Activated CD8-positive, alpha-beta T cell treated with anti-CD3 and anti-CD28 coated beads for 36 hours (primary cell): ENCODE measurements at regions not wholly inside any gene's neighbourhood (a gene's known extent, or its start where the extent isn't known, plus 50 kb on each side); places are given as distances from the start of the nearest gene placed in this dataset.
"Not testable (repeated sequence)": the region's sequence is repeated elsewhere in the genome, so short reads cannot be mapped to it uniquely, and the experiment has no call there.

ENCODE experiments used
- ATAC-seq: fragments of 200-7000 bp; cut with Tn5 transposase; one replicate; pipeline ENCODE4 v1.10.0; 2021; ENCODE audit warnings: mild to moderate bottlenecking, moderate library complexity
- CTCF ChIA-PET: fragments of 350-600 bp; sonication (Branson Sonifier 250); formaldehyde crosslinking; loops from one replicate; lab custom pipeline; 2021; ENCODE audit warnings: antibody characterized with exemption; lab: Charles Lee
- POLR2A ChIA-PET: fragments of 350-600 bp; sonication (Branson Sonifier 250); formaldehyde crosslinking; loops from one replicate; lab custom pipeline; 2021; ENCODE audit warnings: antibody characterized with exemption; lab: Charles Lee
- DNase-seq: peaks from one replicate; pipeline ENCODE4 v3.0.0-alpha.2; 2020
- H3K27ac Mint-ChIP-seq: one replicate; pipeline ENCODE4 v1.8.0; 2021; ENCODE audit warnings: mild to moderate bottlenecking, mixed read lengths
- H3K27me3 Mint-ChIP-seq: one replicate; pipeline ENCODE4 v1.8.0; 2021; ENCODE audit warnings: mixed read lengths
- H3K36me3 Mint-ChIP-seq: one replicate; pipeline ENCODE4 v1.8.0; 2021; ENCODE audit warnings: low read depth, mixed read lengths
- H3K4me1 Mint-ChIP-seq: one replicate; pipeline ENCODE4 v1.8.0; 2021; ENCODE audit warnings: low read depth, mixed read lengths
- H3K4me3 Mint-ChIP-seq: one replicate; pipeline ENCODE4 v1.8.0; 2021; ENCODE audit warnings: mild to moderate bottlenecking, moderate library complexity, mixed read lengths
- H3K9me3 Mint-ChIP-seq: one replicate; pipeline ENCODE4 v1.8.0; 2021; ENCODE audit warnings: mixed read lengths
- intact Hi-C: fragments of 100-400 bp; cut with micrococcal nuclease; formaldehyde crosslinking; loops from one replicate; pipeline ENCODE4 v1.10.0; 2022
- TF ChIP-seq, protein P1 (sequence below): fragments of 200-600 bp; IDR thresholded peaks from one replicate; pipeline ENCODE4 v1.8.0; 2022; ENCODE audit warnings: antibody characterized with exemption, mild to moderate bottlenecking

DNA sequence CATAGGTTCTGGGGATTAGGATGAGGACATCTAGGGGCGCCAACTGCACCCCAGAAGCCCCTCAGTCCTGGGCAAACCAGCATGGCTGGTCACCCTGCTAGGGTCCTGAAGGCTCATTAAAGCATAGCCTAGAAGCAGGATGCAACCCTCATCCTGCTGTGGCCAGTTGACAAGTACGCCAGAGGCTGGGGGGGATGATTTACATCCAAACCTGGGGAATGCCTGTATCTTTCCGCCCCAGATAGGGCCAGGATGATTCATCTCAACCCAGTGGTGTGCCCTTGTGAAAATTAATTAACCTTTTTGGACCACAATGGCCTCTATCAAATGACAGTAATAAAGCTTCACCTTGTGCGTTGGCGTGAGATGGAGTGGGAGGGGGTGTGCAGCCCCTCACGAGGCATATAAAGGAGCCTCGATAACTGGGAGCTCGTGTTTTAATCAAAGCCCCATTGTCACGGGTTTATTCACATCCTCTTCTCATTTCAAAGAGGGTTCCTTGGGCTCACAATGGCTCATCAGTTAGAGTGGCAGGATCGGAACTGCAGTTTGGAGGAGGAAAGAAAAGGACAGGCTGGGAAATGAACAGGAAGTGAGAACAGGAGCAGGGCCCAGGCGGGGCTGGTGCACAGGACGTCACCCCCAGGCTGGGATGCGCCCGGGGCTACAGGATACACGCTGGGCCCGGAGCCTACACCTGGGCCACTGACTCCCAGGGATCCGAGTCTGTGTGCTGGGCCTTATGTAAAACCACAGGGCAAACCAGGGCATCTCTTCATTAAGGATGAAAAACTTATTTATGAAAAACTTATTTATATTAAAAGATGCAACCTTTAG is 121.8 kb upstream of the PHACTR3 start:
- Mint-ChIP-seq H3K4me3 (no peak overlapping the region), H3K27ac (no peak overlapping the region), H3K27me3 (peaks cover 17% of the 10 kb centered on the region), H3K4me1 (peaks cover 1% of the 10 kb centered on the region), H3K36me3 (no peaks in the 10 kb centered on the region), H3K9me3 (no peaks in the 10 kb centered on the region)
- intact Hi-C loops = no loop called here
- DNase-seq (no peak), ATAC-seq (no peak)
- TF ChIP-seq, protein P1, sequence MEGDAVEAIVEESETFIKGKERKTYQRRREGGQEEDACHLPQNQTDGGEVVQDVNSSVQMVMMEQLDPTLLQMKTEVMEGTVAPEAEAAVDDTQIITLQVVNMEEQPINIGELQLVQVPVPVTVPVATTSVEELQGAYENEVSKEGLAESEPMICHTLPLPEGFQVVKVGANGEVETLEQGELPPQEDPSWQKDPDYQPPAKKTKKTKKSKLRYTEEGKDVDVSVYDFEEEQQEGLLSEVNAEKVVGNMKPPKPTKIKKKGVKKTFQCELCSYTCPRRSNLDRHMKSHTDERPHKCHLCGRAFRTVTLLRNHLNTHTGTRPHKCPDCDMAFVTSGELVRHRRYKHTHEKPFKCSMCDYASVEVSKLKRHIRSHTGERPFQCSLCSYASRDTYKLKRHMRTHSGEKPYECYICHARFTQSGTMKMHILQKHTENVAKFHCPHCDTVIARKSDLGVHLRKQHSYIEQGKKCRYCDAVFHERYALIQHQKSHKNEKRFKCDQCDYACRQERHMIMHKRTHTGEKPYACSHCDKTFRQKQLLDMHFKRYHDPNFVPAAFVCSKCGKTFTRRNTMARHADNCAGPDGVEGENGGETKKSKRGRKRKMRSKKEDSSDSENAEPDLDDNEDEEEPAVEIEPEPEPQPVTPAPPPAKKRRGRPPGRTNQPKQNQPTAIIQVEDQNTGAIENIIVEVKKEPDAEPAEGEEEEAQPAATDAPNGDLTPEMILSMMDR = no peak
- ChIA-PET POLR2A (no interaction called here), CTCF (interaction anchor here (1.4 to 1.5 kb wide), 2 partner anchors 14 kb away, joined by 5 to 6 read pairs; no protein-coding TSS in a partner anchor)

- DNase-seq (no peak), ATAC-seq (no peak)
- TF ChIP-seq, protein P1 = no peak
- ChIA-PET CTCF (interaction anchor here (1.5 kb wide), 1 partner anchor 13 kb away, joined by 6 read pairs; no protein-coding TSS in a partner anchor), POLR2A (no interaction called here)
- peaks cover 1% of the 10 kb centered on the region for H3K4me1 Mint-ChIP-seq
- H3K9me3 Mint-ChIP-seq = no peaks in the 10 kb centered on the region
- intact Hi-C loops = no loop called here
- H3K27ac Mint-ChIP-seq = no peak overlapping the region
- peaks cover 17% of the 10 kb centered on the region for H3K27me3 Mint-ChIP-seq
- no peak overlapping the region for H3K4me3 Mint-ChIP-seq
- no peaks in the 10 kb centered on the region for H3K36me3 Mint-ChIP-seq
Measured at GRCh38 chr20:59483481-59483880, 120.9 kb upstream of the PHACTR3 start.

- no peaks in the 10 kb centered on the region for H3K9me3 Mint-ChIP-seq
- ChIA-PET POLR2A (no interaction called here), CTCF (interaction anchor here (1.5 kb wide), 1 partner anchor 12 kb away, joined by 6 read pairs; no protein-coding TSS in a partner anchor)
- DNase-seq (no peak), ATAC-seq (no peak)
- H3K36me3 Mint-ChIP-seq = no peaks in the 10 kb centered on the region
- no peak overlapping the region for H3K27ac Mint-ChIP-seq
- H3K4me1 Mint-ChIP-seq = peaks cover 1% of the 10 kb centered on the region
- TF ChIP-seq, protein P1 = no peak
- no peak overlapping the region for H3K4me3 Mint-ChIP-seq
- H3K27me3 Mint-ChIP-seq = peaks cover 17% of the 10 kb centered on the region
- intact Hi-C loops = no loop called here
Measured at GRCh38 chr20:59484228-59484627, 120.1 kb upstream of the PHACTR3 start.

DNA sequence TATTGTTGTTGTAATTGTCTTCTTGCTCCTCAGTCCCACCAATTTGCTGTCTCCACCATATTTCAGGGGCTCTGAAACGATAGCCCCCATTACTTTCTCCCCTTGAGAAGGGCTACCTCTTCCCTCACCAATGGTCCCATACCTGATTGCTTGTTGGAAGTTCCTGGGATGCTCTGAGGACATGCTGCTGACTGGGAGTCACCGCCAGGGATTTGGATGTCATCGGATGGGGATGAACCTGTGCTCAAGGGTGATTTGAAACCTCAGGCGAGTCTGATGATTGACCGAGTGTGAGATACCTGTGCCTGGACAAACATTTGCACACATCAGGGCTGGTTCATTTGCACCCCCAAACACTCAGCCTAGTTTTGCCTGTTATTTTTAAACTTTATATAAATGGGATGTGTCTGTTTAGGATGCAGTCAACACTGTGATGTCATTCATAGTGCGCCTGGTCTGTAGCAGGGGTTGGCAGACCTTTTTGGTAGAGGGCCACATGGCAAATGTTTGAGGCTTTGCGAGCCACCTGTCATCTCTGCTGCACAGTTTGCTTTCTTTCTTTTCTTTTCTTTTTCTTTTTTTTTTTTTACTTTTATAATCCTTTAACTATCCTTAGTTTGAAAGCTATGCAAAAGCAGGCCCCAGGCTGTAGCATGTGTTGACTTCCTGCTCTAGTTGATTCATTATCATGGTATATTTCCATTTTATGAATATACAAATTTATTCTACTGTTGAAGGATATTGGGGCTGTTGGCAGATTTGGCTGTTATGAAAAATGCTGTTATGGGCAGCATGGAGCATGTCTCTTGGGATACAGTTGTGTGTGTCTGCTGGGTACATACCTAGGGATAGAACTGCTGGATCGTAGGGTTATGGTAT is 118.5 kb upstream of the PHACTR3 start:
- peaks cover 14% of the 10 kb centered on the region for H3K27me3 Mint-ChIP-seq
- H3K36me3 Mint-ChIP-seq = no peaks in the 10 kb centered on the region
- ChIA-PET CTCF (interaction anchor here (1.2 kb wide), 1 partner anchor 11 kb away, joined by 4 read pairs; no protein-coding TSS in a partner anchor), POLR2A (no interaction called here)
- peaks cover 1% of the 10 kb centered on the region for H3K4me1 Mint-ChIP-seq
- H3K9me3 Mint-ChIP-seq = no peaks in the 10 kb centered on the region
- no peak overlapping the region for H3K27ac Mint-ChIP-seq
- no peak for DNase-seq
- intact Hi-C loops = no loop called here
- ATAC-seq = no peak
- TF ChIP-seq, protein P1 = no peak
- H3K4me3 Mint-ChIP-seq = no peak overlapping the region

DNA sequence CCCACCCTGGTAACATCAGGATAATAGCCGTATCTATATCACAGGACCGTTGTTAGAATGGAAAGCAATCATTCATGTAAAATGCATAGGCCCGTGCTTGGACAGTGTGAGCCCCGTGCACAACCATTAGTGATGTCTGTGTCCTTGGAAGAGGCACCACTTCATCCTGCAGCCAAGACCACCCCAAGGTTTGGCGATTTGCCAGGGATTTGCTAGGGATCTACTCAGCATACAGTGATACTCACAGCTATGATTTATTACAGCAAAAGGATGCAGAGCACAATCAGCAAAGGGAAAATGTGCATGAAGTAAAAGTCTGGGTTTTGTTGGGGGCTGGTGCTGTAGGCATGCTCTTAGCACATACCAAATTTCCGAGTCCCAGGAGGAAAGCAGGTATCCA is 115.9 kb upstream of the PHACTR3 start:
- DNase-seq, CTCF ChIA-PET, H3K4me3 Mint-ChIP-seq, H3K27me3 Mint-ChIP-seq, H3K9me3 Mint-ChIP-seq, POLR2A ChIA-PET, ATAC-seq, intact Hi-C loops, H3K36me3 Mint-ChIP-seq, H3K27ac Mint-ChIP-seq, H3K4me1 Mint-ChIP-seq: not testable (repeated sequence)

GRCh38 chr20:59490196-59491004 is 113.9 kb upstream of the PHACTR3 start:
- intact Hi-C loops = not testable (repeated sequence)

More at GRCh38 chr20:59490196-59491004, 113.9 kb upstream of the PHACTR3 start:
- H3K4me1 Mint-ChIP-seq, H3K27me3 Mint-ChIP-seq, H3K4me3 Mint-ChIP-seq, H3K27ac Mint-ChIP-seq, H3K9me3 Mint-ChIP-seq, H3K36me3 Mint-ChIP-seq, POLR2A ChIA-PET, ATAC-seq, DNase-seq, CTCF ChIA-PET: not testable (repeated sequence)
